ENCODE measurements at regions not wholly inside any gene's neighbourhood (a gene's known extent, or its start where the extent isn't known, plus 50 kb on each side); places are given as distances from the start of the nearest gene placed in this dataset.

- DNase-seq (ENCODE audit: low read depth in 2 of 2) = no peak
Measured at GRCh38 chr4:1463088-1463926, 57.1 kb upstream of the NKX1-1 start.

- DNase-seq (ENCODE audit: low read depth in 2 of 2) = no peak
Measured at GRCh38 chr4:1462768-1463075, 56.5 kb upstream of the NKX1-1 start.

GRCh38 chr4:1462009-1462767 is 55.9 kb upstream of the NKX1-1 start:
- no peak for DNase-seq (ENCODE audit: low read depth in 2 of 2)

GRCh38 chr4:1460967-1461868 is 55.0 kb upstream of the NKX1-1 start:
- DNase-seq (ENCODE audit: low read depth in 2 of 2) = no peak

GRCh38 chr4:1459722-1460511 is 53.7 kb upstream of the NKX1-1 start:
- no peak for DNase-seq (ENCODE audit: low read depth in 2 of 2)

- no peak for DNase-seq (ENCODE audit: low read depth in 2 of 2)
Measured at GRCh38 chr4:1459081-1459721, 53.0 kb upstream of the NKX1-1 start.

GRCh38 chr4:1458581-1458980 is 52.3 kb upstream of the NKX1-1 start:
- DNase-seq (ENCODE audit: low read depth in 2 of 2) = no peak
